PFSK-1 (cell line): ENCODE measurements at regions not wholly inside any gene's neighbourhood (a gene's known extent, or its start where the extent isn't known, plus 50 kb on each side); places are given as distances from the start of the nearest gene placed in this dataset.

Source experiments
- FOXP2 ChIP-seq: optimal IDR thresholded peaks from 2 replicates; pipeline ENCODE3; 2011; ENCODE audit warnings: borderline replicate concordance, control low read depth, inconsistent platforms; ENCODE audit not compliant: insufficient read depth; ENCODE audit errors: extremely low read length, extremely low read depth
- POLR2AphosphoS5 ChIP-seq: IDR thresholded peaks from 2 replicates; pipeline ENCODE4 v1.6.1; 2012; ENCODE audit warnings: low read depth, mild to moderate bottlenecking, control low read depth, low read length, moderate library complexity
- REST ChIP-seq, 2 experiments: IDR thresholded peaks; 2 replicates each; pipeline versions ENCODE4 v1.6.1 to v1.8.0; 2011 to 2012; ENCODE audit warnings: low read depth in 2 of 2, low read length in 2 of 2, control low read depth in 1 of 2, inconsistent platforms in 1 of 2, mild to moderate bottlenecking in 1 of 2, moderate library complexity in 1 of 2; ENCODE audit not compliant: insufficient read depth in 1 of 2
- SIN3A ChIP-seq: IDR thresholded peaks from 2 replicates; pipeline ENCODE4 v1.6.1; 2012; ENCODE audit warnings: mild to moderate bottlenecking, low read length, moderate library complexity, borderline replicate concordance; ENCODE audit not compliant: insufficient read depth
- TAF1 ChIP-seq: IDR thresholded peaks from 2 replicates; pipeline ENCODE4 v1.6.1; 2012; ENCODE audit warnings: low read length, control low read depth, borderline replicate concordance; ENCODE audit not compliant: insufficient read depth

GRCh38 chr5:154528005-154528594, 50.1 kb upstream of the HAND1 start:
- TF ChIP-seq POLR2AphosphoS5 = no peak
- no peak for TF ChIP-seq SIN3A
- TF ChIP-seq REST (IDR thresholded peaks at IDR 0.05; ENCODE audit: insufficient read depth in 1 of 2, low read depth in 2 of 2, low read length in 2 of 2) = no peak
- no peak for TF ChIP-seq FOXP2
- no peak for TF ChIP-seq TAF1
